ENCODE measurements at regions not wholly inside any gene's neighbourhood (a gene's known extent, or its start where the extent isn't known, plus 50 kb on each side); places are given as distances from the start of the nearest gene placed in this dataset.

DNA sequence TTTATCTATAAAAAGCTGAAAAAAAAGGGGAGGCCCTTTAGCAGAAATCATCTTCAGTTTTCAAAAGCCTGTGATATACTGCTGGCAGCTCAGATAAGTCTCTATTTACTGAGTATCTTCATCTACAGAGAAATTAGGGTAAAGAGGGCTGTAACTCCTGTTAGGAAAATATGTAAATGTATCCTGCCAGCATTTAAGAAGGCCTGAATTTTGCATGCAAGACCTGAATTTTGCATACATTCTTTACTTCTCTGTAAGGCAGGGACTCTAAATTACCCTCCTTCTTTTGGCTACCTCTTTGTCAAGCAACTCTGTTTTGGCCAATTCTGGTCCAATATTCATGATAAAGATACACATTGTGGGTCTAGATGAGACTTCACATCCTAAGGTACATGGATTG, 150.6 kb upstream of the SPACA1 start:
- TF ChIP-seq EP300 (conservative IDR thresholded peaks at IDR 0.05; ENCODE audit: poor library complexity, severe bottlenecking) (no peak), CTCF (IDR thresholded peaks at IDR 0.05; ENCODE audit: poor library complexity, severe bottlenecking) (no peak), RAD21 (conservative IDR thresholded peaks at IDR 0.05) (no peak), SMC3 (conservative IDR thresholded peaks at IDR 0.05; ENCODE audit: poor library complexity) (no peak)

All from neural cell (in vitro differentiated cells).